GM12873 (cell line): ENCODE measurements at regions not wholly inside any gene's neighbourhood (a gene's known extent, or its start where the extent isn't known, plus 50 kb on each side); places are given as distances from the start of the nearest gene placed in this dataset.

Experiments used
- CTCF ChIP-seq: IDR thresholded peaks from 2 replicates; pipeline ENCODE4 v1.5.1; 2012; ENCODE audit warnings: low read depth, mild to moderate bottlenecking, moderate library complexity, low read length, control low read depth; ENCODE audit not compliant: insufficient read depth; ENCODE audit errors: missing control alignments

GRCh38 chr10:89887830-89888229 lies 186.4 kb downstream of the KIF20B start:
- no peak for TF ChIP-seq CTCF

GRCh38 chr10:89888321-89889070 lies 187.1 kb downstream of the KIF20B start:
- no peak for TF ChIP-seq CTCF

DNA sequence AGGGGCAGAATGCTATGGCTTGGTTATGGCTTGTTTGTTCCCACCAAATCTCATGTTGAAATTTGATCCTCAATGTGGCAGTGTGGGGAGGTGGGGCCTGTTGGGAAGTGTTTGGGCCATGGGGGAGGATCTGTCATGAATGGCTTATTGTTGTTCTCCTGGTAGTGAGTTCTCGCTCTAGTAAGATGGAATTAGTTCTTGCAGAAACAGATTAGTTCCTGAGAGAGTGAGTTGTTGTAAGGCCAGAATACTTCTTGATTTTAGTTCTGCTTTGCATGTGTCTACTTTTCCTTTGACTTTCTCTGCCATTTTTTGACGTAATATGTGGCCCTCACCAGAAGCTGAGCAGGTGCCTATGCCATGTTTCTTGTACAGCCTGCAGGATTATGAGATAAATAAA lies 188.2 kb downstream of the KIF20B start:
- no peak for TF ChIP-seq CTCF

DNA sequence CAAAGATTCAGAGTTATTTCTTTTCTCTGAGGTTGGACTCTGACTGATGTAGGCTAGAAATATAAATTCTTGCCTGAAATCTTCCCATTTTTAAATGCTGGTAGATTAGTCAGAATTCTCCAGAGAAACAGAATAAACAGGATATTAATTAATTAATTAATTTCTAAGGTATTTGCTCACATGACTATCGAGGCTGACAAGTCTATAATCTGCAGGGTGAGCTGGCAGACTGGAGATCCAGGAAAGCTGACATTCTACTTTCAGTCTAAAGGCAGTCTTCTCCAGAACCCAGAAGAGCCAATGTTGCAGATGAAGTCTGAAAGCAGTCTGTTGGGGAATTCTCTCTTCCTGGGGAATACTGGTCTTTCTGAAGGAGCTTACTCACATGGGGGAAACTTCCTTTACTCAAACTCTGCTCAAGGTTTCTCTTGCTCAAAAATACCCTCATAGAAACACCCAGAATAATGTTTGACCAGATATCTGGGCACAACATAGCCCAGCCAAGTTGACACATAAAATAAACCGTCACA lies 189.7 kb downstream of the KIF20B start:
- TF ChIP-seq CTCF = no peak

- TF ChIP-seq CTCF = no peak
Measured at GRCh38 chr10:89894051-89894450, 192.7 kb downstream of the KIF20B start.

DNA sequence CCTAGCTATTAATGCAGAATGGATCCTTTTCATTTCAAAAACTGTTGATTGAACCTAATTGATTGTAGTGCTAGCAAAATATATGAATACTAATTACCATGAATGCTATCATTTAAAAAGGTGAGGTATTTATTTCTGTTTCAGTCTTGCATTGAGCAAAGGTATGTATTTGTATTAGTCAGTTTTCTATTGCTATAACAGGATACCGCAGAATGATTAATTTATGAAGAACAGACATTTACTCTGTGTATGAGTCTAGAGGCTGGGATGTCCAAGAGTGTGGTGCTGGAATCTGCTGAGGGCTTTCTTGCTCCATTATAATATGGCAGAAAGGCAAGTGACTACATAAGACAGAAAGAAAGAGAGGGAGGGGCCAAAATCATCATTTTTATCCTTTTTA lies 199.2 kb downstream of the KIF20B start:
- TF ChIP-seq CTCF = no peak

DNA sequence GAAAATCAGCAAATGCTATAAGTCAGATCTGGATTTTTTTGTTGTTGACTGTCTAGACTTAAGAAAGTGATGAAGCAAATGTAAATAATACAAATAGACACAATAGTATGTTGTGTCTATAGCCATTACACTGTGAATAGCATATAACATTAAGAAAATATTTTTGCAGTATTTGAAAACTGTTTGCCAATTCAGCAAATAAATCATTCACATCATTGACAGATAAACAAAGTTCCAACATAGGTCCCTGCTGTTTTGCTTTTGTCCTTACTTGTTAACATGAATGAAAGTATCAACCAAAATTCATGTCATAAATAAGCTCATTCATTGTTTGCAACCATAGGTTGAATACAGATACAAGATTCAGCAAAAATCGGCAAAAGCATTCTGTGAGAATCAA lies 200.5 kb downstream of the KIF20B start:
- TF ChIP-seq CTCF = no peak
